Prostate gland (tissue), 2 donors: ENCODE measurements at regions not wholly inside any gene's neighbourhood (a gene's known extent, or its start where the extent isn't known, plus 50 kb on each side); places are given as distances from the start of the nearest gene placed in this dataset.

Experiments
- DNase-seq: peaks from one replicate; pipeline ENCODE4 v3.0.0-alpha.2; 2019; ENCODE audit warnings: low spot score
- H3K27ac ChIP-seq, 2 donors: fragments of 200-600 bp; sonication (generic); 2 replicates each; pipeline ENCODE4 v1.5.1; 2017 to 2019
- H3K27me3 ChIP-seq: fragments of 200-600 bp; sonication (generic); replicated peaks from 2 replicates; pipeline ENCODE4 v1.5.1; 2019; ENCODE audit not compliant: insufficient read depth
- H3K36me3 ChIP-seq, 2 donors: fragments of 200-600 bp; sonication (generic); 1 replicate in 1 of 2; 2 replicates in 1 of 2; pipeline versions ENCODE4 v1.5.1 to v1.8.1; 2017 to 2019
- H3K4me1 ChIP-seq: fragments of 200-600 bp; sonication (generic); replicated peaks from 2 replicates; pipeline ENCODE4 v1.5.1; 2019
- H3K4me3 ChIP-seq, 2 donors: fragments of 200-600 bp; sonication (generic); 2 replicates each; pipeline ENCODE4 v1.5.1; 2017 to 2019
- H3K9me3 ChIP-seq: fragments of 200-600 bp; sonication (generic); 2 replicates; pipeline ENCODE4 v1.5.1; 2017
- CTCF ChIP-seq, 4 experiments: fragments of 200-600 bp in 2 of 4; fragments of 450-650 bp in 2 of 4; sonication (generic) in 2 of 4; IDR thresholded peaks; 1 replicate in 3 of 4; 2 replicates in 1 of 4; pipeline ENCODE4 v1.5.1; 2016 to 2019; ENCODE audit warnings: antibody characterized with exemption in 4 of 4, mild to moderate bottlenecking in 2 of 4, moderate library complexity in 2 of 4
- POLR2A ChIP-seq: fragments of 450-650 bp; IDR thresholded peaks from one replicate; pipeline ENCODE4 v1.6.1; 2016; ENCODE audit warnings: antibody characterized with exemption, mild to moderate bottlenecking
- POLR2AphosphoS5 ChIP-seq: sonication (generic); formaldehyde crosslinking; IDR thresholded peaks from one replicate; pipeline ENCODE4 v1.6.1; 2017; ENCODE audit warnings: antibody characterized with exemption
- WGBS: methylation state at CpG from one replicate; pipeline ENCODE4 v1.1.5; 2018; 5-methylcytosine and 5-hydroxymethylcytosine counted together
- intact Hi-C: fragments of 100-400 bp; cut with DNase I; formaldehyde crosslinking; loops from one replicate; pipeline ENCODE4 v1.14.2; 2022

GRCh38 chr15:89414571-89414970 lies 79.9 kb upstream of the POLG start:
- TF ChIP-seq POLR2A, result no peak
- TF ChIP-seq CTCF (IDR thresholded peaks at IDR 0.05), result no peak
- no peak for TF ChIP-seq POLR2AphosphoS5
- intact Hi-C loops, result no loop called here
- Histone ChIP-seq H3K4me1 (no peaks in the 10 kb centered on the region), H3K4me3 (no peak overlapping the region), H3K27ac (no peak overlapping the region), H3K27me3 (peaks cover 52% of the 10 kb centered on the region), H3K9me3 (no peaks in the 10 kb centered on the region), H3K36me3 (no peaks in the 10 kb centered on the region)
- 85% methylated on average over 3 of the region's 3 CpGs for WGBS
- no peak for DNase-seq

GRCh38 chr15:89413877-89414276 lies 79.3 kb upstream of the POLG start:
- H3K27me3 ChIP-seq, result peaks cover 57% of the 10 kb centered on the region
- H3K9me3 ChIP-seq, result no peaks in the 10 kb centered on the region
- no peak overlapping the region for H3K27ac ChIP-seq
- H3K4me3 ChIP-seq, result no peak overlapping the region
- DNase-seq, result no peak
- no peaks in the 10 kb centered on the region for H3K4me1 ChIP-seq
- intact Hi-C loops, result no loop called here
- no peaks in the 10 kb centered on the region for H3K36me3 ChIP-seq
- WGBS, result 59% methylated on average over 2 of the region's 2 CpGs
- TF ChIP-seq CTCF (IDR thresholded peaks at IDR 0.05), result no peak
- no peak for TF ChIP-seq POLR2AphosphoS5
- TF ChIP-seq POLR2A, result no peak

- Histone ChIP-seq H3K4me3 (no peak overlapping the region), H3K27ac (no peak overlapping the region), H3K9me3 (no peaks in the 10 kb centered on the region), H3K27me3 (peaks cover 58% of the 10 kb centered on the region), H3K4me1 (no peaks in the 10 kb centered on the region), H3K36me3 (no peaks in the 10 kb centered on the region)
- no peak for DNase-seq
- TF ChIP-seq CTCF (IDR thresholded peaks at IDR 0.05) (no peak), POLR2A (no peak), POLR2AphosphoS5 (no peak)
- intact Hi-C loops, result no loop called here
- 8% methylated on average over 11 of the region's 11 CpGs for WGBS
Measured at GRCh38 chr15:89412905-89413411, 78.3 kb upstream of the POLG start.

GRCh38 chr15:89410039-89410435 lies 75.4 kb upstream of the POLG start:
- no peak overlapping the region for H3K27ac ChIP-seq
- H3K4me1 ChIP-seq, result peaks cover 3% of the 10 kb centered on the region
- no peak overlapping the region for H3K4me3 ChIP-seq
- TF ChIP-seq CTCF (IDR thresholded peaks at IDR 0.05), result no peak
- TF ChIP-seq POLR2AphosphoS5, result no peak
- TF ChIP-seq POLR2A, result no peak
- H3K36me3 ChIP-seq, result no peaks in the 10 kb centered on the region
- WGBS, result 26% methylated on average over 19 of the region's 19 CpGs
- H3K27me3 ChIP-seq, result peaks cover 75% of the 10 kb centered on the region
- DNase-seq, result no peak
- no peaks in the 10 kb centered on the region for H3K9me3 ChIP-seq
- intact Hi-C loops, result no loop called here

GRCh38 chr15:89409184-89410038 lies 74.8 kb upstream of the POLG start:
- Histone ChIP-seq H3K27ac (no peak overlapping the region), H3K27me3 (peaks cover 79% of the 10 kb centered on the region), H3K9me3 (no peaks in the 10 kb centered on the region), H3K4me1 (peaks cover 3% of the 10 kb centered on the region), H3K4me3 (no peak overlapping the region), H3K36me3 (no peaks in the 10 kb centered on the region)
- no peak for DNase-seq
- WGBS, result 7% methylated on average over 56 of the region's 56 CpGs
- TF ChIP-seq POLR2A, result no peak
- intact Hi-C loops, result no loop called here
